Fibroblast of the aortic adventitia (primary cell): ENCODE measurements at regions not wholly inside any gene's neighbourhood (a gene's known extent, or its start where the extent isn't known, plus 50 kb on each side); places are given as distances from the start of the nearest gene placed in this dataset.

Experiments
- DNase-seq: peaks from one replicate; pipeline ENCODE4 v3.0.0-alpha.2; 2010; ENCODE audit warnings: low read depth
- H3K4me3 ChIP-seq: 2 replicates; pipeline ENCODE4 v1.5.1; 2011; ENCODE audit warnings: low read depth, mild to moderate bottlenecking, control low read depth, low read length, moderate library complexity
- TF ChIP-seq, protein P1 (sequence below): IDR thresholded peaks from 2 replicates; pipeline ENCODE4 v1.5.1; 2011; ENCODE audit warnings: mild to moderate bottlenecking, low read length, control low read depth, inconsistent platforms; ENCODE audit not compliant: insufficient read depth

DNA sequence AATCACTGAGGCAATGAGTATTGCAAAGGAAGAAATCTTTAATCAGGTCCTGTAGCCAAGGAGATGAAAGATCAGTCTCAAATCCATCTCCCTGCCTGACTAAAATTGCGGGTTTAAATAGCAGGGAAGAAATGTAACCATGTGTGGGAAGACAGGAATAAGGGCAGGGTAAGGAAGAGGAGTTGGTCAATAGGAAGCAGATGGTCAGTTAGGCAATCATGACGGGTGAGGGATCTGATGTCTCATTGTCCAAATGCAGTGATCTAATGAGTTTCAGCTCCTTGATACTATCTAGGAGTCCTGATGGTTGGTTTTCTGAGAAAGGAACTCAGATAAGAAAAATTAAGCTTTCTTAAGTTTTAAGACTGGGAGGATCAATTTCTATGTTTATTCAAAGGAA, 200.8 kb downstream of the SPATA18 start:
- TF ChIP-seq, protein P1, sequence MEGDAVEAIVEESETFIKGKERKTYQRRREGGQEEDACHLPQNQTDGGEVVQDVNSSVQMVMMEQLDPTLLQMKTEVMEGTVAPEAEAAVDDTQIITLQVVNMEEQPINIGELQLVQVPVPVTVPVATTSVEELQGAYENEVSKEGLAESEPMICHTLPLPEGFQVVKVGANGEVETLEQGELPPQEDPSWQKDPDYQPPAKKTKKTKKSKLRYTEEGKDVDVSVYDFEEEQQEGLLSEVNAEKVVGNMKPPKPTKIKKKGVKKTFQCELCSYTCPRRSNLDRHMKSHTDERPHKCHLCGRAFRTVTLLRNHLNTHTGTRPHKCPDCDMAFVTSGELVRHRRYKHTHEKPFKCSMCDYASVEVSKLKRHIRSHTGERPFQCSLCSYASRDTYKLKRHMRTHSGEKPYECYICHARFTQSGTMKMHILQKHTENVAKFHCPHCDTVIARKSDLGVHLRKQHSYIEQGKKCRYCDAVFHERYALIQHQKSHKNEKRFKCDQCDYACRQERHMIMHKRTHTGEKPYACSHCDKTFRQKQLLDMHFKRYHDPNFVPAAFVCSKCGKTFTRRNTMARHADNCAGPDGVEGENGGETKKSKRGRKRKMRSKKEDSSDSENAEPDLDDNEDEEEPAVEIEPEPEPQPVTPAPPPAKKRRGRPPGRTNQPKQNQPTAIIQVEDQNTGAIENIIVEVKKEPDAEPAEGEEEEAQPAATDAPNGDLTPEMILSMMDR: no peak
- H3K4me3 ChIP-seq: no peak overlapping the region
- no peak for DNase-seq

DNA sequence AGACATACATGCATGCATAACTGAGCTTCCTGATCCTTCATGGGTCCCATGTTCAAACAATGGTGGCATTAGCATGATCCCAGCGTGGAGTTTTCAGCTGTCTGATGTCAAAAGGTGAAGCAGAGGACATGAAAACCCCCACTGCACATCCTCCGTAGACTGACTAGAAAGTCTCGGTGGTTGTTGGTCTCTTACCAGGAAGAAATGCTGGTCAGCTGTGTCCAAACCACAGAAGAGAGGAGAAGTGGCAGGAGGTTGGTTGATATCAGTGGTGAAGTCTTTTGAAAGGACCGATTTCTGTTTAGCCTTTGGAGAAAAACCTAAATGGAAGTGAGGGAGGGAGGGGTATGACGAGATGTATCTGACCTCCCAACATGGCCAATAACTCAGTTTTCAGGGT, 201.9 kb downstream of the SPATA18 start:
- H3K4me3 ChIP-seq: no peak overlapping the region

DNA sequence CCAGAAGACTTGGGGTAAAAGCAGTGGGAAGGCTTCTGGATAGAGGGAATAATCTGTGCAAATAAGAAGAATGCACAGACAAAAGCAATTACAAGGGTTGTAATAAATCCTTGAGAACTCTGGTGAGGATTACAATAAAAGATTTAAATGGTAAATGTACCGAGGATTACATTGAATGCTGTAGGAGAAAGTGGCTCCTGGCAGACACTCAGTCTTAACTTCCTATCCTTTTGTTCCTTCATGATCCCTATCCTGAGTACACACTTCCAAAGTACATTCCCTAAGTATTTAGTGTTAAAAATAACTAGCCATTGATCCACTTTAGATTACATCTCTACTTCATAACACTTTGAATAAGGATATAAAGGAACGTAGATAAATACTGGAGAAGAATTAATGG, 205.4 kb downstream of the SPATA18 start:
- no peak for DNase-seq
- TF ChIP-seq, protein P1: no peak
- no peak overlapping the region for H3K4me3 ChIP-seq

More for the DNA sequence above, 201.9 kb downstream of the SPATA18 start:
- TF ChIP-seq, protein P1: no peak
- DNase-seq: no peak

DNA sequence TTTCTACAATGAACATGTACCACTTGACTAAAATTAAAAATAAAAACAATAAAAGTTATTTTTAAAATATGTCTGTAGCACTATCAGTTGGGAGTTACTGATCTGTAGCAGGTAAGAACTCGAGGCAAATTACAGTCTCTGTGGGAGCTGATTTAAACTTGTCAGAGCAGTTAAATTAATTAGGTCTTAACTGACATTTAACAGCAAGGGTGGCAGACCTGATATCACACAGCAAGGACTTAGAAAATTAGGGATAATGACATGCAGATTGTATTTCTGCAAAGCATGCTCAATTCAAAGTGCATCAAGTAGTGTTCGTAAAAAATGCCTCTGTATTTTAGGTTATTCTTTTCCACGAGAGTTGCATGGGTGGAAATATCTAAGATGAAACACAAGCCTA, 208.9 kb downstream of the SPATA18 start:
- no peak overlapping the region for H3K4me3 ChIP-seq
- no peak for DNase-seq
- TF ChIP-seq, protein P1: no peak

DNA sequence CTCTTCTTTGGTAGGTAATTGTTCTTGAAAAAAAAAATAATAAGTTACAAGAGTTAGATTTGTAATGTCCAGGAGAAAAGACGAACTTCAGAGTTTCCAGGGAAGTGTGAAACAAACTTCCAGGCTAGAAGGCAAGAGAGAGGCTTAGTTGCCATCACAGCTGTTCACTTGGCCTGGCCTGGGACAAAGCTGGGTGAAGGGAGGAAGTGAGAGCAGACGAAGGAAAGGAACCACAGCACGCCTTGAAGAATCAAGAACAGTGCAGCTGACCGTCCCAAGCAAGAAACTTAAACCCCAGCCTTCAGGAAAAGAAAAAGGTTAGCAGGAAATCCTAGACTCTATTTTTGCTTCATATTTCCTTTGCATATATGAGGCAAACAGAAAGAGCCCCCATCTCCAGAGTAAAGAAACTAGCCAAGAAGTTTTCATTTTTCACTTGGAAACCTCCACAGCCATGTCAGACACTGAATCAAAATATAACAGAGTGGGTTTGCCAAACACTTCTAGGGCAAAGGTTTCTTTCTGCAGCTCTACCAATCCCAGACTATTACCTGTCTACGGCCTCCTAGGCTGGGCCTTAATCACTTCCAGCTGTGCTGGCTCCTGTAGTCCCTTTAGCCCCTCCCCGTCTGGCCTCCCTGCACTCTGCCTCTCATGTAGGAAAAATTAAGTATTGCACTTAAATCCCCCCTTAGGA, 209.6 kb downstream of the SPATA18 start:
- H3K4me3 ChIP-seq: no peak overlapping the region
- no peak for DNase-seq
- TF ChIP-seq, protein P1: no peak

DNA sequence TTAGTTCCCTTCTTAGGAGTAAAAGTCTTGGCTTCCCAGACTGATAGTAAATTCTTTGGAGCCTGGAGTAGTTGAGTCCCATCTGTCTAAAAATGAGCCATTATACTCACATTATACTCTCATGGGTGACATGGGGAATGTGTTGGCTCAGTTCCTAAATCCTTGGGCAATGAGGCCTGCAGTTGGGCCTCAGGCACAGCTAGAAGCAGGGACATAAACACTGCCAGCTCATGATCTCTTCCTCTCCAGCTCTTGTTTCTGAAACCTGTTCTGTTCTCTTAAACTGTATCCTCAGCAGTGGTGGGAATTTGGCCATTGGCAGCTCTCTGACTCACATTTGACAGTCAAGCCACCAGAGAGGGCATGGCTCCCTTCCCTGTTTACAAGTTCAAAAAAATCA, 212.5 kb downstream of the SPATA18 start:
- H3K4me3 ChIP-seq: no peak overlapping the region
- TF ChIP-seq, protein P1: no peak
- no peak for DNase-seq
